ENCODE measurements at regions not wholly inside any gene's neighbourhood (a gene's known extent, or its start where the extent isn't known, plus 50 kb on each side); places are given as distances from the start of the nearest gene placed in this dataset.

- Histone ChIP-seq H4K20me1 (ENCODE audit: control insufficient read depth, extremely low read depth, insufficient read depth, low read length) (no peaks in the 10 kb centered on the region), H3K9me1 (ENCODE audit: control insufficient read depth, extremely low read depth, insufficient read depth, low read length) (no peaks in the 10 kb centered on the region), H3K4me1 (ENCODE audit: control insufficient read depth, extremely low read depth, insufficient read depth, low read length) (no peaks in the 10 kb centered on the region), H3K79me2 (ENCODE audit: control insufficient read depth, insufficient read depth, low read length) (no peaks in the 10 kb centered on the region), H3K4me3 (ENCODE audit: control insufficient read depth in 2 of 3, extremely low read depth in 1 of 3, insufficient read depth in 2 of 3, low read depth in 1 of 3, low read length in 3 of 3) (no peak overlapping the region), H3K27me3 (ENCODE audit: control insufficient read depth, extremely low read depth, insufficient read depth, low read length) (no peaks in the 10 kb centered on the region), H3K9me3 (ENCODE audit: control insufficient read depth, low read depth, low read length) (no peaks in the 10 kb centered on the region), H3K27ac (ENCODE audit: control insufficient read depth, insufficient read depth, low read length) (no peak overlapping the region), H2AFZ (ENCODE audit: control insufficient read depth, low read length) (no peak overlapping the region), H3K36me3 (ENCODE audit: control insufficient read depth in 2 of 2, extremely low read depth in 1 of 2, insufficient read depth in 2 of 2, low read length in 2 of 2) (no peaks in the 10 kb centered on the region), H3K4me2 (ENCODE audit: control insufficient read depth, extremely low read depth, insufficient read depth, low read depth, low read length) (no peak overlapping the region), H3K9ac (ENCODE audit: control insufficient read depth, extremely low read depth, insufficient read depth, low read length) (no peak overlapping the region)
- no peak for TF ChIP-seq EZH2 (IDR thresholded peaks at IDR 0.05; ENCODE audit: low read length)
- no peak for TF ChIP-seq CTCF (optimal IDR thresholded peaks at IDR 0.05 in 1 of 3, IDR thresholded peaks at IDR 0.05 in 1 of 3, conservative IDR thresholded peaks at IDR 0.05 in 1 of 3; ENCODE audit: extremely low read depth in 1 of 3, insufficient read depth in 2 of 3, low read length in 3 of 3)
- dilution Hi-C loops (cut with MboI; ENCODE audit: extremely low pct_ligation_motif_present, low sequenced_read_pairs), result no loop called here
- DNase-seq (ENCODE audit: low read depth, low spot score), result no peak
- no peak for FAIRE-seq
Observed at GRCh38 chr18:72056171-72056570, 488.0 kb downstream of the CBLN2 start.

GRCh38 chr18:72041313-72042032 lies 502.7 kb downstream of the CBLN2 start:
- DNase-seq (ENCODE audit: low read depth, low spot score), result no peak
- FAIRE-seq, result no peak

More at GRCh38 chr18:72041313-72042032, 502.7 kb downstream of the CBLN2 start:
- TF ChIP-seq EZH2 (IDR thresholded peaks at IDR 0.05; ENCODE audit: low read length) (no peak), CTCF (optimal IDR thresholded peaks at IDR 0.05 in 1 of 3, IDR thresholded peaks at IDR 0.05 in 1 of 3, conservative IDR thresholded peaks at IDR 0.05 in 1 of 3; ENCODE audit: extremely low read depth in 1 of 3, insufficient read depth in 2 of 3, low read length in 3 of 3) (no peak)
- dilution Hi-C loops (cut with MboI; ENCODE audit: extremely low pct_ligation_motif_present, low sequenced_read_pairs), result no loop called here
- H3K9ac ChIP-seq (ENCODE audit: control insufficient read depth, extremely low read depth, insufficient read depth, low read length), result no peak overlapping the region
- no peaks in the 10 kb centered on the region for H4K20me1 ChIP-seq (ENCODE audit: control insufficient read depth, extremely low read depth, insufficient read depth, low read length)
- H3K4me1 ChIP-seq (ENCODE audit: control insufficient read depth, extremely low read depth, insufficient read depth, low read length), result no peaks in the 10 kb centered on the region
- no peaks in the 10 kb centered on the region for H3K9me1 ChIP-seq (ENCODE audit: control insufficient read depth, extremely low read depth, insufficient read depth, low read length)
- peaks cover 2% of the 10 kb centered on the region for H3K9me3 ChIP-seq (ENCODE audit: control insufficient read depth, low read depth, low read length)
- no peaks in the 10 kb centered on the region for H3K79me2 ChIP-seq (ENCODE audit: control insufficient read depth, insufficient read depth, low read length)
- H2AFZ ChIP-seq (ENCODE audit: control insufficient read depth, low read length), result no peak overlapping the region
- H3K4me2 ChIP-seq (ENCODE audit: control insufficient read depth, extremely low read depth, insufficient read depth, low read depth, low read length), result no peak overlapping the region
- H3K27me3 ChIP-seq (ENCODE audit: control insufficient read depth, extremely low read depth, insufficient read depth, low read length), result no peaks in the 10 kb centered on the region
- no peak overlapping the region for H3K27ac ChIP-seq (ENCODE audit: control insufficient read depth, insufficient read depth, low read length)
- no peaks in the 10 kb centered on the region for H3K36me3 ChIP-seq (ENCODE audit: control insufficient read depth in 2 of 2, extremely low read depth in 1 of 2, insufficient read depth in 2 of 2, low read length in 2 of 2)
- H3K4me3 ChIP-seq (ENCODE audit: control insufficient read depth in 2 of 3, extremely low read depth in 1 of 3, insufficient read depth in 2 of 3, low read depth in 1 of 3, low read length in 3 of 3), result no peak overlapping the region
